ENCODE measurements at regions not wholly inside any gene's neighbourhood (a gene's known extent, or its start where the extent isn't known, plus 50 kb on each side); places are given as distances from the start of the nearest gene placed in this dataset.

GRCh38 chr13:71118779-71119364 lies 748.1 kb downstream of the DACH1 start:
- no peak overlapping the region for H3K27ac ChIP-seq
- H4K20me1 ChIP-seq (ENCODE audit: insufficient read depth) = no peaks in the 10 kb centered on the region
- H3K79me2 ChIP-seq (ENCODE audit: insufficient read depth, low read depth) = no peaks in the 10 kb centered on the region
- H3K4me2 ChIP-seq = no peak overlapping the region
- no peak for TF ChIP-seq CTCF (conservative IDR thresholded peaks at IDR 0.05; ENCODE audit: low read depth, low read length)
- H3K9ac ChIP-seq = no peak overlapping the region
- H2AFZ ChIP-seq (ENCODE audit: low read depth) = no peak overlapping the region
- H3K36me3 ChIP-seq (ENCODE audit: insufficient read depth) = no peaks in the 10 kb centered on the region
- H3K27me3 ChIP-seq (ENCODE audit: insufficient read depth, low read depth) = no peaks in the 10 kb centered on the region
- no peak overlapping the region for H3K4me3 ChIP-seq (IDR thresholded peaks at IDR 0.05; ENCODE audit: insufficient read depth, low read depth, low read length)
- no peaks in the 10 kb centered on the region for H3K4me1 ChIP-seq (ENCODE audit: low read depth, poor library complexity, severe bottlenecking)

GRCh38 chr13:71117920-71118319 lies 749.1 kb downstream of the DACH1 start:
- no peaks in the 10 kb centered on the region for H4K20me1 ChIP-seq (ENCODE audit: insufficient read depth)
- H3K36me3 ChIP-seq (ENCODE audit: insufficient read depth) = no peaks in the 10 kb centered on the region
- H3K27me3 ChIP-seq (ENCODE audit: insufficient read depth, low read depth) = no peaks in the 10 kb centered on the region
- no peak overlapping the region for H2AFZ ChIP-seq (ENCODE audit: low read depth)
- H3K79me2 ChIP-seq (ENCODE audit: insufficient read depth, low read depth) = no peaks in the 10 kb centered on the region
- H3K4me1 ChIP-seq (ENCODE audit: low read depth, poor library complexity, severe bottlenecking) = no peaks in the 10 kb centered on the region
- no peak overlapping the region for H3K9ac ChIP-seq
- no peak overlapping the region for H3K4me2 ChIP-seq
- no peak overlapping the region for H3K27ac ChIP-seq
- TF ChIP-seq CTCF (conservative IDR thresholded peaks at IDR 0.05; ENCODE audit: low read depth, low read length) = no peak
- no peak overlapping the region for H3K4me3 ChIP-seq (IDR thresholded peaks at IDR 0.05; ENCODE audit: insufficient read depth, low read depth, low read length)

- Histone ChIP-seq H2AFZ (ENCODE audit: low read depth) (no peak overlapping the region), H3K9ac (no peak overlapping the region), H3K4me3 (IDR thresholded peaks at IDR 0.05; ENCODE audit: insufficient read depth, low read depth, low read length) (no peak overlapping the region), H3K27me3 (ENCODE audit: insufficient read depth, low read depth) (no peaks in the 10 kb centered on the region), H4K20me1 (ENCODE audit: insufficient read depth) (no peaks in the 10 kb centered on the region), H3K27ac (no peak overlapping the region), H3K4me2 (no peak overlapping the region), H3K36me3 (ENCODE audit: insufficient read depth) (no peaks in the 10 kb centered on the region), H3K79me2 (ENCODE audit: insufficient read depth, low read depth) (no peaks in the 10 kb centered on the region), H3K4me1 (ENCODE audit: low read depth, poor library complexity, severe bottlenecking) (no peaks in the 10 kb centered on the region)
- no peak for TF ChIP-seq CTCF (conservative IDR thresholded peaks at IDR 0.05; ENCODE audit: low read depth, low read length)
These were observed 751.7 kb downstream of the DACH1 start for GRCh38 chr13:71115301-71115700.

- TF ChIP-seq CTCF (conservative IDR thresholded peaks at IDR 0.05; ENCODE audit: low read depth, low read length) = no peak
- no peak overlapping the region for H3K4me2 ChIP-seq
- H3K79me2 ChIP-seq (ENCODE audit: insufficient read depth, low read depth) = no peaks in the 10 kb centered on the region
- no peaks in the 10 kb centered on the region for H3K36me3 ChIP-seq (ENCODE audit: insufficient read depth)
- no peak overlapping the region for H3K27ac ChIP-seq
- H3K9ac ChIP-seq = no peak overlapping the region
- H2AFZ ChIP-seq (ENCODE audit: low read depth) = no peak overlapping the region
- no peaks in the 10 kb centered on the region for H3K27me3 ChIP-seq (ENCODE audit: insufficient read depth, low read depth)
- no peak overlapping the region for H3K4me3 ChIP-seq (IDR thresholded peaks at IDR 0.05; ENCODE audit: insufficient read depth, low read depth, low read length)
- no peaks in the 10 kb centered on the region for H3K4me1 ChIP-seq (ENCODE audit: low read depth, poor library complexity, severe bottlenecking)
- no peaks in the 10 kb centered on the region for H4K20me1 ChIP-seq (ENCODE audit: insufficient read depth)
These were observed 770.6 kb downstream of the DACH1 start for GRCh38 chr13:71096421-71096820.
